ENCODE measurements at regions not wholly inside any gene's neighbourhood (a gene's known extent, or its start where the extent isn't known, plus 50 kb on each side); places are given as distances from the start of the nearest gene placed in this dataset.

DNA sequence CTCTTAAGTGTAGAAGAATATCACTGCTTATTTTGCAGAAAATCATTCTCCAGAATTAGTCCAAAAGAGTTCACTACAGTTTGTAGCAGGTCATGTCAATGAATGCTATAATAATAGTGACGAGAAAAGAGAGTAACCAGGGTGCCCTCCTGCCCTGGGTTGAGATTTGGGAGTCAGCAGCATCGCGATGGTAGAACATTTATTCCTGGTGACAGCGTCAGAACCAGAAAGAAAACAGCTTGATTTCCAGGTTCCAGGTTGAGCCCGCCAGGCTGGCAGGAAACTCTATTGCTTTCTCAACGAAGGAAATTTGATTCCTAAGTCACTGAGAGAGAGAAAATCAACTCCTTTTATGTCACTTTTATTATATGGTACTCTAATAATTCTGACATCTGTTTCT is 550.3 kb downstream of the QKI start:
- Histone ChIP-seq H3K27ac (ENCODE audit: low read depth, low read length) (no peak overlapping the region), H3K9me3 (ENCODE audit: control insufficient read depth, insufficient read depth, low read depth, low read length) (no peaks in the 10 kb centered on the region), H3K4me1 (ENCODE audit: control insufficient read depth, insufficient read depth, low read length) (no peaks in the 10 kb centered on the region; the same call in 1 of the 2 replicates)

DNA sequence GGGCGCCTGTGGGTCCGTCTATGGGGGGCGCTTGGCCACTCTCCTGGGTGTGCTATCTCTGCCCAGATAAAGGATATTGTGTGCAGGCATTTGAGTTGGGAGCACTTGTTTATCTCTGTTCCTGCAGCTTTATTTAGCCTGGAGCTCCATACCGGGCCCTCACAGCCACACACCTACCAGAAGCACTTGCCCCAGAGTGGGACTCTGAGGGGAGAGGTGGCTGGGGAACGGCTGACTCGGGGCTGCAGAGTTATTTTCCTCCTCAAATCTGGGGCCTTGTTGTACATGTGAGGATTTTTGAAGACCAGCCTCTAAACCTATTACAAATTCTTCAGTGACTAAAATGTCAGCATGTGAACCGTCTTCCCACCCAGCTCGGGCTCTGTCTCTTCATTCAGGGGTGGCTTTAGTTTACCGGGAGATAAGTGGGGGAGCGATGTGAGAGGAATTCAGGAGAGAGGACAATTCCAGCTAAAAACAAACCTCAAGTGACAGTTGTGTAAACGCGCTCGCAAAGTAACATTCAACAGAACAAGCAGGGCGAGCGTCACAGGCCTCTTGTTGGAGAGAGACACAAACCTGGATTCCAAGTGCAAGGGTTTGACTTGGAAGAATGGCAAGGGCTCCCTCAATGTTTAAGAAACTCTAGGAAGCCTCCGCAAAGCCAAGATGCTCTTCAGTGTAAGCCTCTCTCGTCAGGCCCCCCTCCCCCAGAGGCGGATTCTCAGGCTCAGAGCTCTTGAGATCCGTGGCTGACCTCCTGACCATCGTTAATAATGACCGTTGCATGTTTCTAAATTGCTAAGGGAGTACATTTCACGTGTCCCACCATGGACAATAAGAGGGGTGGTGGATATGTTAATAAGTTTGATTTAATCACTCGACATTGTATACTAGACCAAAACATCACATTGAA is 548.9 kb downstream of the QKI start:
- Histone ChIP-seq H3K9me3 (ENCODE audit: control insufficient read depth, insufficient read depth, low read depth, low read length) (no peaks in the 10 kb centered on the region), H3K4me3 (ENCODE audit: low read depth, low read length) (no peak overlapping the region), H3K36me3 (ENCODE audit: control insufficient read depth, insufficient read depth, low read length) (no peaks in the 10 kb centered on the region), H3K9ac (ENCODE audit: low read length) (no peak overlapping the region), H3K27ac (ENCODE audit: low read depth, low read length) (no peak overlapping the region), H3K4me1 (ENCODE audit: control insufficient read depth, insufficient read depth, low read length) (peaks cover 7% of the 10 kb centered on the region), H3K27me3 (ENCODE audit: control insufficient read depth, insufficient read depth, low read length) (no peaks in the 10 kb centered on the region)

More for the DNA sequence above, 550.3 kb downstream of the QKI start:
- Histone ChIP-seq H3K27me3 (ENCODE audit: control insufficient read depth, insufficient read depth, low read length) (no peaks in the 10 kb centered on the region), H3K4me3 (ENCODE audit: low read depth, low read length) (no peak overlapping the region), H3K9ac (ENCODE audit: low read length) (no peak overlapping the region), H3K36me3 (ENCODE audit: control insufficient read depth, insufficient read depth, low read length) (no peaks in the 10 kb centered on the region)

DNA sequence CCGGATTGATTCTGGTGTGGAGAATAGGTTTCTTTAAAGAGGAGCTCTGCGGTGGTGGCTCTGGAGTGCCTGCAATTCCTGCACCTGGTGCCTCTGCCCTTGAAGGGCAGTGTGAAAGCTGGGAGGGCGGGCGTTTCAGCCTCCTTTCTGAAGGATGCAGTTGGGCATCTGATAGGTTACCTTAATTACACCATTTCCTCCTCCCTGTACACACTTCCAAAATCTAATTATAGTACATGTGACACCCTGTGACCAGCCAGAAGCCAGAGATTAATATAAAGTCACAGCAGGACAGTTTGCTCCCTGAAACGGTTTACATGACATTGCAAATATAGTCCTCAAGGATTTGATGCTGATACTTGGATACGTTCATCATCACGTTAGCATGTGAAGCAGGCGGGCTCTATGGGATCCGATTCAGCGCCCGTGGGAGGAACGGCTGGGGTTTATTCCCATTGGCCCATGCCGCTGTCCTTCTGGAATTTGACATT is 548.2 kb downstream of the QKI start:
- H3K9ac ChIP-seq (ENCODE audit: low read length): no peak overlapping the region
- no peaks in the 10 kb centered on the region for H3K27me3 ChIP-seq (ENCODE audit: control insufficient read depth, insufficient read depth, low read length)
- H3K36me3 ChIP-seq (ENCODE audit: control insufficient read depth, insufficient read depth, low read length): no peaks in the 10 kb centered on the region
- H3K4me3 ChIP-seq (ENCODE audit: low read depth, low read length): no peak overlapping the region
- H3K4me1 ChIP-seq (ENCODE audit: control insufficient read depth, insufficient read depth, low read length): peaks cover 12% of the 10 kb centered on the region
- no peak overlapping the region for H3K27ac ChIP-seq (ENCODE audit: low read depth, low read length)
- H3K9me3 ChIP-seq (ENCODE audit: control insufficient read depth, insufficient read depth, low read depth, low read length): no peaks in the 10 kb centered on the region

DNA sequence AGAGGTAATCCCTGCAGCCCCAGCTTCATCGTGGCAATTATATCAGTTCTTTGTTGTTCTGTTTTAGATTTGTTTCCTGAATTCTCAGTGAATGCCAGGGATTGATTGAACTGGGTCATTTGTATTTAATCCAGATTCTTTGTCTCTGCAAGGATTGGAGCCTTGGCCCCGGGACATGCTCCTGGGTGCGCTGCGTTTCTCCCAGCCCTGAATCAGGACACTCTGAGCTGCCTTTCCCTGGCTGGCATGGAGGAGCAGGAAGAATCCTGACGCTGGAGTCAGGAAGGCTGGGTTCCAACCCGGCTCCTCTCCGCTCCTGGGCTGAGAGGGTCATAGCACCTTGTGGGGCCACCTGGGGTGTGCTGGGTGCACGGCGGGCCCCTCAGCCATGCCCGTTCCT is 545.6 kb downstream of the QKI start:
- Histone ChIP-seq H3K36me3 (ENCODE audit: control insufficient read depth, insufficient read depth, low read length) (no peaks in the 10 kb centered on the region), H3K9ac (ENCODE audit: low read length) (no peak overlapping the region), H3K4me1 (ENCODE audit: control insufficient read depth, insufficient read depth, low read length) (peaks cover 12% of the 10 kb centered on the region), H3K27ac (ENCODE audit: low read depth, low read length) (no peak overlapping the region), H3K9me3 (ENCODE audit: control insufficient read depth, insufficient read depth, low read depth, low read length) (no peaks in the 10 kb centered on the region), H3K27me3 (ENCODE audit: control insufficient read depth, insufficient read depth, low read length) (no peaks in the 10 kb centered on the region), H3K4me3 (ENCODE audit: low read depth, low read length) (no peak overlapping the region)

DNA sequence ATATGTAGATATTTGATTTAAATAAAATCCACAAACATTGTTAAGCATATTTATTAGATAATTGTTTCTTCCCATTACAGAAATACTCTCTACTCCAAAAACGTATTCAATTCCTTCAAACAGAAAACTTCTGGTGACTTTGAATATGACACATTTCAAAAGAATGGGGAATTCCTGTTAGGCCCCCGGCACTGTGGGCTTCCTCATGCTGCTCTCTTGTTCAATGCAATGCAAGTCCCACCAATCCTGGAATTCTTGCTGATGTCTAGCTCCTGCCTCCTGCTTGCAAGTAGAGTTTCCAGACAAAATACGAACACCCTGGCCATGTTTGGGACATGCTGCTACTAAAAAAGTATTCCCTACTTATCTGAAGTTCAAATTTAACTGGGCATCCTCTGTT is 544.1 kb downstream of the QKI start:
- H3K9ac ChIP-seq (ENCODE audit: low read length): no peak overlapping the region
- H3K4me3 ChIP-seq (ENCODE audit: low read depth, low read length): no peak overlapping the region
- H3K27ac ChIP-seq (ENCODE audit: low read depth, low read length): 0 out of 2 replicates have a peak overlapping the region, but pooled peaks have one; percentile 2
- no peaks in the 10 kb centered on the region for H3K9me3 ChIP-seq (ENCODE audit: control insufficient read depth, insufficient read depth, low read depth, low read length)
- peaks cover 14% of the 10 kb centered on the region for H3K4me1 ChIP-seq (ENCODE audit: control insufficient read depth, insufficient read depth, low read length)
- H3K36me3 ChIP-seq (ENCODE audit: control insufficient read depth, insufficient read depth, low read length): no peaks in the 10 kb centered on the region
- no peaks in the 10 kb centered on the region for H3K27me3 ChIP-seq (ENCODE audit: control insufficient read depth, insufficient read depth, low read length)

DNA sequence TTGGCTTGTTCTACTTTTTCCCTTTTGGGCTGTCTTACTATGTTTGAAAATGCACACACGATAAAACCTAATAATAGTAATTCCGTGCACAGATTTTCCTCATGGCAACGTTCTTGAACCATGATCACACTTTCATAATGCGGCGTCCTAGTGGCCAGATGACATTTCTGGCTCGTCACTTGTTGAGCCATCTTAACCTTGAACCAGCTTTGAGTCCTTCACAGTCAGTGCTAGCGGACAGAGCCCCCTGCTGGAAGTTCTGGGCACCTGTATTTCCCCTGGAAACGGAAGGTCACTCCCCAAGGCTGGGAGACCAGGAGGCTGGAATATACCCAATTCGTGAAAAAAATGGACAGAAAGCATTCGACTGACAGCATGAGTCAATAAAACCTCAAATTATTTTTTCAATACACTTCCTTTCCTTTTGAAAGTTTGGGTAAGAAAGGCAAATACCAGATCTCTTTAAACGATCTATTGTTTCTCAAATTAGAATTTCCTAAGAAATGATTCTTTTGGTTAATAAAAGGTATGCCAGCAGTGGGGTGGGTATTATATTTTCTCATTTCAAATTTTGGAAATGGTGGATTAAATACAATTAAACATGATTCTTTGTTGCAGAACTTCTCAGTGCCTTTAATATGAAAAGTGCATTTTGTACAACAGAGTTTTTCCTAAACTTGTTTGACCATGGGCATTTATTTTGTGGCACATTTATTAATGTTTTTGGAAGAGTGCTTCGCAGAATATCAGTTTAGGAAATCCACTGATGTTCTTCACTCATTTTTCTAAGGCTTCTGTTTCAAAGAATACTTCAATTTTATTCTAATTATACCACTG is 542.3 kb downstream of the QKI start:
- Histone ChIP-seq H3K4me3 (ENCODE audit: low read depth, low read length) (no peak overlapping the region), H3K27ac (ENCODE audit: low read depth, low read length) (no peak overlapping the region), H3K27me3 (ENCODE audit: control insufficient read depth, insufficient read depth, low read length) (no peaks in the 10 kb centered on the region), H3K9ac (ENCODE audit: low read length) (no peak overlapping the region), H3K4me1 (ENCODE audit: control insufficient read depth, insufficient read depth, low read length) (peaks cover 14% of the 10 kb centered on the region), H3K9me3 (ENCODE audit: control insufficient read depth, insufficient read depth, low read depth, low read length) (no peaks in the 10 kb centered on the region), H3K36me3 (ENCODE audit: control insufficient read depth, insufficient read depth, low read length) (no peaks in the 10 kb centered on the region)

DNA sequence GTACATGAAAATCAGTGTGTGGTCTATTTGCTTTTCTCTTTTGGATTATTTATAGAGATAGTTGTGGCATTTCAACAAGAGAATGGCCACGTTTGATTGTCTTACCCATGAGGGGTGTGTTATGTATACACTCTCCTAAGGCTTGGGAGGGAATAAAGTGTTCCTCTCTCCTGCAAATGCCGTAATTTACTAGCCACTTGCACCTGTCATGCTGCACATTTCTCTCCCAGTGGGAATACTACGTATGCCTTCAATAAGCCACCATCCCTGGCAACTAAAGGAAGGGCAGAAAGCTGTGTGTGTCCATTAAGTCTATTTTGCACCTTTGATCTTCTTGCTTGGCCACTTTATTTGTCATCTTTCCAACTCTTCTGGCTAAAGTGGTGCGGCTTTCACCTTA is 541.2 kb downstream of the QKI start:
- H3K9ac ChIP-seq (ENCODE audit: low read length): no peak overlapping the region

DNA sequence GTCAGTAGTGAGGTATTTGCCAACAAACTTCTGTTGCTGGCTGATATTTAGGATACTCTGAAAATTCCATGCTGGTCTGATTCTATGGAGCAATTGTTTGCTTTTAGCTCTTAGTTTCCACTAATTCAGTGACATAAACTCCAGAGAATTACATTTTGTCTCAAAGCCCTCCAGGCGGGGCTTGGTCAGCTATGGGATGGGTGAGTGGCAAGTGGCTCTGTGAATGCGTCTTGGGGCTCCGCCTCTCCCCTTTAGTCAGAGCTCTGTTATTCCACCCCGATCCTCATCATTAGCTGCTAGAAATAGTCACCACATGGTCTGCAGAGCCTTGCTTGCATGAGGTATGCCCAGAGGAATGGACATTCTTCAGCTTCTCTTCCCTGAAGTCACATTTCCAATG is 540.6 kb downstream of the QKI start:
- H3K9ac ChIP-seq (ENCODE audit: low read length): no peak overlapping the region
- no peaks in the 10 kb centered on the region for H3K9me3 ChIP-seq (ENCODE audit: control insufficient read depth, insufficient read depth, low read depth, low read length)
- H3K27ac ChIP-seq (ENCODE audit: low read depth, low read length): no peak overlapping the region
- no peaks in the 10 kb centered on the region for H3K27me3 ChIP-seq (ENCODE audit: control insufficient read depth, insufficient read depth, low read length)
- H3K36me3 ChIP-seq (ENCODE audit: control insufficient read depth, insufficient read depth, low read length): no peaks in the 10 kb centered on the region
- no peak overlapping the region for H3K4me3 ChIP-seq (ENCODE audit: low read depth, low read length)
- H3K4me1 ChIP-seq (ENCODE audit: control insufficient read depth, insufficient read depth, low read length): peaks cover 14% of the 10 kb centered on the region

More for the DNA sequence above, 541.2 kb downstream of the QKI start:
- Histone ChIP-seq H3K4me3 (ENCODE audit: low read depth, low read length) (no peak overlapping the region), H3K4me1 (ENCODE audit: control insufficient read depth, insufficient read depth, low read length) (peaks cover 14% of the 10 kb centered on the region), H3K9me3 (ENCODE audit: control insufficient read depth, insufficient read depth, low read depth, low read length) (no peaks in the 10 kb centered on the region), H3K27me3 (ENCODE audit: control insufficient read depth, insufficient read depth, low read length) (no peaks in the 10 kb centered on the region), H3K27ac (ENCODE audit: low read depth, low read length) (no peak overlapping the region), H3K36me3 (ENCODE audit: control insufficient read depth, insufficient read depth, low read length) (no peaks in the 10 kb centered on the region)

DNA sequence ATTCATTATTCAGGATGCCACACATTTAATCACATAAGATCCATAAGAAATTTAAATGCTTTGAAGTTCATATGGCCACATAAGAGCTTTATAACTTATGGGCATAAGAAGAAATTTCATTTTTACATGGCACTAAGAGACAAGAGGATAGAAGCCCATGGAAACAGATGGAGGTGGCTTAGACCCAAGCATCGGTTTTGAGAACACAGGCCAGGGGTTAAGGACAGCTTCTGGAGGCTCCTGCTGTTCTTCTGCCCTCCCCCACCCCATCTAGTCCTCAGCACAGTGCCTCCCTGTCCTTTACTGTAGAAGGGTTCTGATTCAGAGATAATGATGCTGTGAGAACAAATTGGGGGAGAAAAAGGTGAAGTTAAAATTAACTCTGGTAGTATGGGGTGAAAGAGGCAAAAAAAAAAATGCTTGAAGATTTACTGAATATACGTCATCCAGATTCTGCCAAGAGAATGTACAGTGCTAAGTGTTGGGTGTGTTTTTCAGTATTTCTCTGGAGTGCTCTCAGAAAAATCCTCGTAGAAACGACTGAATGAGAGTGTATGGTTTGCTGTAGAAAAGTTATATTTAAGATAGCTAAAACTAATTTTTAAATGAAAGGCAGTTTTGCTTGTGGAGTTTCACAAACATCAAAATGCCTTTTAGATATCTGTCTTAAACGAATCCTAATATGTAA is 539.7 kb downstream of the QKI start:
- Histone ChIP-seq H3K9me3 (ENCODE audit: control insufficient read depth, insufficient read depth, low read depth, low read length) (no peaks in the 10 kb centered on the region), H3K27me3 (ENCODE audit: control insufficient read depth, insufficient read depth, low read length) (no peaks in the 10 kb centered on the region), H3K4me1 (ENCODE audit: control insufficient read depth, insufficient read depth, low read length) (peaks cover 14% of the 10 kb centered on the region), H3K36me3 (ENCODE audit: control insufficient read depth, insufficient read depth, low read length) (no peaks in the 10 kb centered on the region), H3K9ac (ENCODE audit: low read length) (no peak overlapping the region), H3K27ac (ENCODE audit: low read depth, low read length) (no peak overlapping the region), H3K4me3 (ENCODE audit: low read depth, low read length) (no peak overlapping the region)

DNA sequence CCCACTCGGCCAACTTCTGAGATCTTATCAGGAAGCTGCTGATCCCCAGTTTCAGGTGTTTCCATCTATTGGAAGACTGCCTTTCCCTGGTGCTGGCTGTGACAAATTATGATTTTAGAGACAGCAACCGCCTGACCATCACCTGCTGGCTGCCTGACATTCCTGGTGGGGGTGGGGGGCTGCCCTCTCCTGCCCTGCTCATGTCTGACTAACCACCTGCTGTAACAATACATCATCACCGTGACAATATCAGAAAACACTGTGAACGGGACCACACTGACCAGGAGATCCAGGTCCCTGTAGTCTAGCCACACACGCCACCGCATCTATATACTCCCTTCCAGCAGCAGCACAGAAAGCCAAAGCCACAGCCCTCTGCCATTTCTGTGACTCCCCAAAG is 537.5 kb downstream of the QKI start:
- H3K27me3 ChIP-seq (ENCODE audit: control insufficient read depth, insufficient read depth, low read length): no peaks in the 10 kb centered on the region
- H3K36me3 ChIP-seq (ENCODE audit: control insufficient read depth, insufficient read depth, low read length): no peaks in the 10 kb centered on the region
- no peak overlapping the region for H3K4me3 ChIP-seq (ENCODE audit: low read depth, low read length)
- H3K27ac ChIP-seq (ENCODE audit: low read depth, low read length): no peak overlapping the region
- no peak overlapping the region for H3K9ac ChIP-seq (ENCODE audit: low read length)
- H3K4me1 ChIP-seq (ENCODE audit: control insufficient read depth, insufficient read depth, low read length): 0 out of 2 replicates have a peak, but pooled peaks cover 2% of the 10 kb centered on the region
- H3K9me3 ChIP-seq (ENCODE audit: control insufficient read depth, insufficient read depth, low read depth, low read length): no peaks in the 10 kb centered on the region
